Breast epithelium (tissue), 3 donors: ENCODE measurements at regions not wholly inside any gene's neighbourhood (a gene's known extent, or its start where the extent isn't known, plus 50 kb on each side); places are given as distances from the start of the nearest gene placed in this dataset.

Experiments
- POLR2A ChIP-seq: fragments of 450-650 bp; IDR thresholded peaks from one replicate; pipeline ENCODE4 v1.6.1; 2016; ENCODE audit warnings: antibody characterized with exemption, mild to moderate bottlenecking, moderate library complexity
- POLR2AphosphoS5 ChIP-seq, 3 donors: sonication (generic); formaldehyde crosslinking; IDR thresholded peaks; one replicate each; pipeline ENCODE4 v1.6.1; 2017; ENCODE audit warnings: antibody characterized with exemption in 3 of 3
- TF ChIP-seq, protein P1 (sequence below), 3 donors: fragments of 450-650 bp; IDR thresholded peaks; one replicate each; pipeline ENCODE4 v1.5.1; 2016 to 2017; ENCODE audit warnings: antibody characterized with exemption in 3 of 3, mild to moderate bottlenecking in 3 of 3, moderate library complexity in 3 of 3

- TF ChIP-seq POLR2AphosphoS5 (IDR thresholded peaks at IDR 0.05), result no peak
- TF ChIP-seq, protein P1, sequence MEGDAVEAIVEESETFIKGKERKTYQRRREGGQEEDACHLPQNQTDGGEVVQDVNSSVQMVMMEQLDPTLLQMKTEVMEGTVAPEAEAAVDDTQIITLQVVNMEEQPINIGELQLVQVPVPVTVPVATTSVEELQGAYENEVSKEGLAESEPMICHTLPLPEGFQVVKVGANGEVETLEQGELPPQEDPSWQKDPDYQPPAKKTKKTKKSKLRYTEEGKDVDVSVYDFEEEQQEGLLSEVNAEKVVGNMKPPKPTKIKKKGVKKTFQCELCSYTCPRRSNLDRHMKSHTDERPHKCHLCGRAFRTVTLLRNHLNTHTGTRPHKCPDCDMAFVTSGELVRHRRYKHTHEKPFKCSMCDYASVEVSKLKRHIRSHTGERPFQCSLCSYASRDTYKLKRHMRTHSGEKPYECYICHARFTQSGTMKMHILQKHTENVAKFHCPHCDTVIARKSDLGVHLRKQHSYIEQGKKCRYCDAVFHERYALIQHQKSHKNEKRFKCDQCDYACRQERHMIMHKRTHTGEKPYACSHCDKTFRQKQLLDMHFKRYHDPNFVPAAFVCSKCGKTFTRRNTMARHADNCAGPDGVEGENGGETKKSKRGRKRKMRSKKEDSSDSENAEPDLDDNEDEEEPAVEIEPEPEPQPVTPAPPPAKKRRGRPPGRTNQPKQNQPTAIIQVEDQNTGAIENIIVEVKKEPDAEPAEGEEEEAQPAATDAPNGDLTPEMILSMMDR (IDR thresholded peaks at IDR 0.05), result no peak
- no peak for TF ChIP-seq POLR2A
Measured at GRCh38 chr2:34368304-34368703, 769.2 kb upstream of the FAM98A start.
